Stimulated activated CD8-positive, alpha-beta memory T cell treated with anti-CD3 and anti-CD28 coated beads, Interleukin-7, amount 100 ng/mL, for 48 hours (primary cell): ENCODE measurements at regions not wholly inside any gene's neighbourhood (a gene's known extent, or its start where the extent isn't known, plus 50 kb on each side); places are given as distances from the start of the nearest gene placed in this dataset.

ENCODE experiments used
- DNase-seq, 2 donors: peaks; one replicate each; pipeline ENCODE4 v3.0.0-alpha.2; 2020; ENCODE audit warnings: low read depth in 1 of 2; ENCODE audit errors: extremely low read depth in 1 of 2

GRCh38 chr3:18051306-18051705 lies 308.9 kb upstream of the TBC1D5 start:
- DNase-seq: no peak

GRCh38 chr3:18049096-18049495 lies 306.7 kb upstream of the TBC1D5 start:
- no peak for DNase-seq

GRCh38 chr3:18047052-18047451 lies 304.6 kb upstream of the TBC1D5 start:
- no peak for DNase-seq

GRCh38 chr3:18046131-18046915 lies 303.9 kb upstream of the TBC1D5 start:
- DNase-seq: no peak

GRCh38 chr3:18044971-18045880 lies 302.8 kb upstream of the TBC1D5 start:
- DNase-seq: no peak

GRCh38 chr3:18044191-18044590 lies 301.8 kb upstream of the TBC1D5 start:
- no peak for DNase-seq

- DNase-seq: no peak
These were observed 294.0 kb upstream of the TBC1D5 start for GRCh38 chr3:18036450-18036815.

GRCh38 chr3:18035641-18036449 lies 293.4 kb upstream of the TBC1D5 start:
- no peak for DNase-seq

GRCh38 chr3:18033581-18034108 lies 291.2 kb upstream of the TBC1D5 start:
- DNase-seq: no peak

- no peak for DNase-seq
These were observed 288.0 kb upstream of the TBC1D5 start for GRCh38 chr3:18030371-18030870.

GRCh38 chr3:18027161-18027939 lies 284.9 kb upstream of the TBC1D5 start:
- no peak for DNase-seq

- no peak for DNase-seq
These were observed 282.3 kb upstream of the TBC1D5 start for GRCh38 chr3:18024715-18025114.

- DNase-seq: no peak
These were observed 276.7 kb upstream of the TBC1D5 start for GRCh38 chr3:18019161-18019495.

- DNase-seq: no peak
These were observed 276.2 kb upstream of the TBC1D5 start for GRCh38 chr3:18018491-18019160.

GRCh38 chr3:18016366-18016765 lies 273.9 kb upstream of the TBC1D5 start:
- DNase-seq: no peak

GRCh38 chr3:18012933-18013332 lies 270.5 kb upstream of the TBC1D5 start:
- no peak for DNase-seq

- DNase-seq: no peak
These were observed 270.0 kb upstream of the TBC1D5 start for GRCh38 chr3:18012436-18012835.

GRCh38 chr3:18011387-18011786 lies 269.0 kb upstream of the TBC1D5 start:
- no peak for DNase-seq

GRCh38 chr3:18010001-18010400 lies 267.6 kb upstream of the TBC1D5 start:
- DNase-seq: no peak
